Erythroblast (primary cell): ENCODE measurements at regions not wholly inside any gene's neighbourhood (a gene's known extent, or its start where the extent isn't known, plus 50 kb on each side); places are given as distances from the start of the nearest gene placed in this dataset.

Experiments used
- GATA1 ChIP-seq: IDR thresholded peaks from 2 replicates; pipeline ENCODE4 v1.6.1; 2011; ENCODE audit warnings: low read depth, mild to moderate bottlenecking, control low read depth, low read length, moderate library complexity
- POLR2A ChIP-seq: IDR thresholded peaks from 2 replicates; pipeline ENCODE4 v1.6.1; 2011; ENCODE audit warnings: mild to moderate bottlenecking, low read length

GRCh38 chr16:65481956-65482355, 360.1 kb upstream of the CDH11 start:
- no peak for TF ChIP-seq POLR2A
- TF ChIP-seq GATA1 = no peak
